GM12878 (cell line): ENCODE measurements at regions not wholly inside any gene's neighbourhood (a gene's known extent, or its start where the extent isn't known, plus 50 kb on each side); places are given as distances from the start of the nearest gene placed in this dataset.

Experiments
- ATAC-seq: fragments of 200-7000 bp; cut with Tn5 transposase; 3 replicates; pipeline ENCODE4 v1.9.1; 2020; ENCODE audit warnings: mild to moderate bottlenecking, moderate library complexity
- BruUV-seq: library from RNA; stranded (reverse); fragments of 400-500 nt; replicated peaks from 2 replicates; lab custom pipeline; 2021; lab: Mats Ljungman, UMichigan
- CTCF ChIA-PET: fragments of 300-600 bp; sonication (Branson Sonifier 250); formaldehyde crosslinking; extraction: SDS; loops from one replicate; lab custom pipeline; 2021; ENCODE audit warnings: inconsistent platforms; lab: Yijun Ruan, JAX
- POLR2A ChIA-PET: fragments of 350-600 bp; formaldehyde crosslinking; extraction: SDS; loops from one replicate; lab custom pipeline; 2021; ENCODE audit warnings: inconsistent platforms; lab: Charles Lee
- RAD21 ChIA-PET: fragments of 300-600 bp; sonication (Branson Sonifier 250); formaldehyde crosslinking; loops from one replicate; lab custom pipeline; 2023; ENCODE audit warnings: antibody characterized with exemption; ENCODE audit not compliant: unreplicated experiment; lab: Charles Lee
- SMC1A ChIA-PET: fragments of 300-600 bp; sonication (Branson Sonifier 250); formaldehyde crosslinking; loops from one replicate; lab custom pipeline; 2023; ENCODE audit not compliant: unreplicated experiment, uncharacterized antibody; lab: Charles Lee
- DNase-seq: peaks from one replicate; pipeline ENCODE4 v3.0.0-alpha.2; 2011; ENCODE audit warnings: low read depth, low spot score
- FAIRE-seq: peaks from 3 replicates; lab custom pipeline; 2011; peaks lifted over from hg19 to GRCh38; lab: Jason Lieb, UNC
- H2AFZ ChIP-seq: 2 replicates; pipeline ENCODE4 v1.6.0; 2011; ENCODE audit warnings: low read depth, low read length, control low read depth; ENCODE audit not compliant: control insufficient read depth
- H3K27ac ChIP-seq: 2 replicates; pipeline ENCODE4 v1.5.1; 2011; ENCODE audit warnings: control low read depth; ENCODE audit not compliant: control insufficient read depth, insufficient read depth
- H3K27me3 ChIP-seq, 2 experiments: replicated peaks in 1 of 2; 2 replicates each; pipeline versions ENCODE4 v1.6.0 to v1.6.1; 2011; ENCODE audit warnings: low read length in 1 of 2; ENCODE audit not compliant: control insufficient read depth in 2 of 2, insufficient read depth in 2 of 2
- H3K36me3 ChIP-seq, 2 experiments: 2 replicates each; pipeline ENCODE4 v1.5.1; 2011; ENCODE audit warnings: low read length in 1 of 2; ENCODE audit not compliant: control insufficient read depth in 2 of 2, insufficient read depth in 2 of 2
- H3K4me1 ChIP-seq: 2 replicates; pipeline ENCODE4 v1.6.1; 2011; ENCODE audit warnings: mild to moderate bottlenecking, low read length, moderate library complexity, mixed read lengths; ENCODE audit not compliant: control insufficient read depth, insufficient read depth
- H3K4me2 ChIP-seq: 2 replicates; pipeline ENCODE4 v1.6.0; 2011; ENCODE audit warnings: control low read depth; ENCODE audit not compliant: control insufficient read depth, insufficient read depth
- H3K4me3 ChIP-seq: fragments of 200-600 bp; sonication (generic); 2 replicates; pipeline ENCODE4 v1.5.1; 2016
- H3K79me2 ChIP-seq: 2 replicates; pipeline ENCODE4 v1.6.0; 2011; ENCODE audit warnings: low read length; ENCODE audit not compliant: control insufficient read depth, insufficient read depth
- H3K9ac ChIP-seq: 2 replicates; pipeline ENCODE4 v1.8.0; 2011; ENCODE audit warnings: low read length, control low read depth, mixed read lengths; ENCODE audit not compliant: control insufficient read depth, insufficient read depth
- H3K9me3 ChIP-seq: replicated peaks from 3 replicates; pipeline ENCODE4 v1.5.1; 2011; ENCODE audit warnings: mild to moderate bottlenecking, low read length; ENCODE audit not compliant: control insufficient read depth, insufficient read depth
- H4K20me1 ChIP-seq: 2 replicates; pipeline ENCODE4 v1.6.0; 2011; ENCODE audit not compliant: control insufficient read depth, insufficient read depth
- BRCA1 ChIP-seq: IDR thresholded peaks from 2 replicates; pipeline ENCODE4 v1.6.1; 2011; ENCODE audit warnings: low read depth, low read length, improper control_type of control experiment
- E2F8 ChIP-seq: fragments of 450-650 bp; IDR thresholded peaks from 2 replicates; pipeline ENCODE4 v1.6.1; 2018; ENCODE audit warnings: mild to moderate bottlenecking, low read depth, moderate library complexity; ENCODE audit not compliant: partially characterized antibody
- EED ChIP-seq: sonication (generic); IDR thresholded peaks from 2 replicates; pipeline ENCODE4 v1.6.1; 2016; ENCODE audit warnings: antibody characterized with exemption, low read depth
- MTA2 ChIP-seq: fragments of 450-650 bp; IDR thresholded peaks from 2 replicates; pipeline ENCODE4 v1.6.1; 2016; ENCODE audit warnings: low read depth, mild to moderate bottlenecking, moderate library complexity
- RUNX3 ChIP-seq: IDR thresholded peaks from 2 replicates; pipeline ENCODE4 v1.6.1; 2012; ENCODE audit warnings: low read length, inconsistent platforms
- SP1 ChIP-seq: IDR thresholded peaks from one replicate; pipeline ENCODE4 v1.6.1; 2011; ENCODE audit warnings: low read depth, low read length
- YBX1 ChIP-seq: fragments of 450-650 bp; IDR thresholded peaks from 2 replicates; pipeline ENCODE4 v1.6.1; 2016; ENCODE audit warnings: antibody characterized with exemption
- ZNF687 ChIP-seq: fragments of 450-650 bp; IDR thresholded peaks from 2 replicates; pipeline ENCODE4 v1.6.1; 2017; ENCODE audit warnings: mild to moderate bottlenecking, moderate library complexity
- ZZZ3 ChIP-seq: IDR thresholded peaks from 2 replicates; pipeline ENCODE4 v1.6.1; 2011; ENCODE audit warnings: low read depth; ENCODE audit not compliant: control insufficient read depth, insufficient read length
- WGBS: methylation state at CpG from one replicate; pipeline ENCODE4 v1.1.6; 2016; ENCODE audit warnings: low lambda C conversion rate; ENCODE audit not compliant: insufficient replicate concordance, insufficient coverage; ENCODE audit errors: missing lambda C conversion rate; 5-methylcytosine and 5-hydroxymethylcytosine counted together
- in situ Hi-C: fragments of 300-500 bp; cut with MboI; formaldehyde crosslinking; loops from 9 replicates; pipeline ENCODE4 v1.14.3; 2018; ENCODE audit warnings: mixed read lengths
- intact Hi-C: fragments of 100-400 bp; cut with micrococcal nuclease; formaldehyde crosslinking; loops from one replicate; pipeline ENCODE4 v1.14.2; 2022; ENCODE audit not compliant: unreplicated experiment
- TF ChIP-seq, protein P1 (sequence below): fragments of 450-650 bp; IDR thresholded peaks from 2 replicates; pipeline ENCODE4 v1.6.1; 2018; ENCODE audit warnings: borderline replicate concordance, mild to moderate bottlenecking; ENCODE audit not compliant: partially characterized antibody
- TF ChIP-seq, protein P2 (sequence below): fragments of 450-650 bp; IDR thresholded peaks from 2 replicates; pipeline ENCODE4 v1.6.1; 2017; ENCODE audit warnings: mild to moderate bottlenecking, low read depth, inconsistent platforms; ENCODE audit not compliant: poor library complexity, severe bottlenecking

GRCh38 chr16:85424260-85425073 lies 188.7 kb upstream of the GSE1 start:
- H3K9me3 ChIP-seq, result no peaks in the 10 kb centered on the region
- BruUV-seq, result no TSS peak
- H4K20me1 ChIP-seq, result no peaks in the 10 kb centered on the region
- ChIA-PET CTCF (interaction anchor here (0.9 to 1.2 kb wide), 2 partner anchors 8 to 310 kb away, joined by 3 to 4 read pairs; no protein-coding TSS in a partner anchor), SMC1A (no interaction called here), POLR2A (interaction anchor here (0.6 kb wide), 1 partner anchor 498 kb away, joined by 3 read pairs; no protein-coding TSS in a partner anchor), RAD21 (no interaction called here)
- ATAC-seq, result no peak
- no peak overlapping the region for H3K4me2 ChIP-seq
- DNase-seq, result no peak
- H3K27me3 ChIP-seq, result peaks cover 0 to 3% of the 10 kb centered on the region in 2 experiments; a peak in 1 of 4 replicates
- no peak overlapping the region for H3K9ac ChIP-seq
- no peak overlapping the region for H2AFZ ChIP-seq
- H3K27ac ChIP-seq, result no peak overlapping the region
- no peaks in the 10 kb centered on the region for H3K4me1 ChIP-seq
- in situ Hi-C loops (loop anchor here (25.0 kb wide), 1 partner anchor 188 kb away; the partner anchor contains the start of gene GSE1), intact Hi-C loops (loop anchor here (5.0 to 10.0 kb wide), 2 partner anchors 120 to 293 kb away; no protein-coding TSS in a partner anchor)
- WGBS, result 51% methylated on average over 35 of the region's 35 CpGs
- H3K36me3 ChIP-seq, result no peaks in the 10 kb centered on the region
- no peak for FAIRE-seq
- H3K79me2 ChIP-seq, result no peaks in the 10 kb centered on the region
- no peak overlapping the region for H3K4me3 ChIP-seq
- TF ChIP-seq ZZZ3 (no peak), E2F8 (no peak), ZNF687 (no peak), SP1 (no peak), RUNX3 (no peak), EED (no peak), YBX1 (no peak), MTA2 (no peak), BRCA1 (no peak)
- TF ChIP-seq, protein P1, sequence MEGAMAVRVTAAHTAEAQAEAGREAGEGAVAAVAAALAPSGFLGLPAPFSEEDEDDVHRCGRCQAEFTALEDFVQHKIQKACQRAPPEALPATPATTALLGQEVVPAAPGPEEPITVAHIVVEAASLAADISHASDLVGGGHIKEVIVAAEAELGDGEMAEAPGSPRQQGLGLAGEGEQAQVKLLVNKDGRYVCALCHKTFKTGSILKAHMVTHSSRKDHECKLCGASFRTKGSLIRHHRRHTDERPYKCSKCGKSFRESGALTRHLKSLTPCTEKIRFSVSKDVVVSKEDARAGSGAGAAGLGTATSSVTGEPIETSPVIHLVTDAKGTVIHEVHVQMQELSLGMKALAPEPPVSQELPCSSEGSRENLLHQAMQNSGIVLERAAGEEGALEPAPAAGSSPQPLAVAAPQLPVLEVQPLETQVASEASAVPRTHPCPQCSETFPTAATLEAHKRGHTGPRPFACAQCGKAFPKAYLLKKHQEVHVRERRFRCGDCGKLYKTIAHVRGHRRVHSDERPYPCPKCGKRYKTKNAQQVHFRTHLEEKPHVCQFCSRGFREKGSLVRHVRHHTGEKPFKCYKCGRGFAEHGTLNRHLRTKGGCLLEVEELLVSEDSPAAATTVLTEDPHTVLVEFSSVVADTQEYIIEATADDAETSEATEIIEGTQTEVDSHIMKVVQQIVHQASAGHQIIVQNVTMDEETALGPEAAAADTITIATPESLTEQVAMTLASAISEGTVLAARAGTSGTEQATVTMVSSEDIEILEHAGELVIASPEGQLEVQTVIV, result no peak
- TF ChIP-seq, protein P2, sequence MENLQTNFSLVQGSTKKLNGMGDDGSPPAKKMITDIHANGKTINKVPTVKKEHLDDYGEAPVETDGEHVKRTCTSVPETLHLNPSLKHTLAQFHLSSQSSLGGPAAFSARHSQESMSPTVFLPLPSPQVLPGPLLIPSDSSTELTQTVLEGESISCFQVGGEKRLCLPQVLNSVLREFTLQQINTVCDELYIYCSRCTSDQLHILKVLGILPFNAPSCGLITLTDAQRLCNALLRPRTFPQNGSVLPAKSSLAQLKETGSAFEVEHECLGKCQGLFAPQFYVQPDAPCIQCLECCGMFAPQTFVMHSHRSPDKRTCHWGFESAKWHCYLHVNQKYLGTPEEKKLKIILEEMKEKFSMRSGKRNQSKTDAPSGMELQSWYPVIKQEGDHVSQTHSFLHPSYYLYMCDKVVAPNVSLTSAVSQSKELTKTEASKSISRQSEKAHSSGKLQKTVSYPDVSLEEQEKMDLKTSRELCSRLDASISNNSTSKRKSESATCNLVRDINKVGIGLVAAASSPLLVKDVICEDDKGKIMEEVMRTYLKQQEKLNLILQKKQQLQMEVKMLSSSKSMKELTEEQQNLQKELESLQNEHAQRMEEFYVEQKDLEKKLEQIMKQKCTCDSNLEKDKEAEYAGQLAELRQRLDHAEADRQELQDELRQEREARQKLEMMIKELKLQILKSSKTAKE, result no peak
